GM21717 (cell line): ENCODE measurements at regions not wholly inside any gene's neighbourhood (a gene's known extent, or its start where the extent isn't known, plus 50 kb on each side); places are given as distances from the start of the nearest gene placed in this dataset.
"Not testable (repeated sequence)": the region's sequence is repeated elsewhere in the genome, so short reads cannot be mapped to it uniquely, and the experiment has no call there.

Experiments
- ATAC-seq: cut with Tn5 transposase; IDR thresholded peaks from one replicate; pipeline ENCODE4 v1.9.1; 2021; ENCODE audit warnings: mild to moderate bottlenecking, moderate library complexity; ENCODE audit not compliant: unreplicated experiment

DNA sequence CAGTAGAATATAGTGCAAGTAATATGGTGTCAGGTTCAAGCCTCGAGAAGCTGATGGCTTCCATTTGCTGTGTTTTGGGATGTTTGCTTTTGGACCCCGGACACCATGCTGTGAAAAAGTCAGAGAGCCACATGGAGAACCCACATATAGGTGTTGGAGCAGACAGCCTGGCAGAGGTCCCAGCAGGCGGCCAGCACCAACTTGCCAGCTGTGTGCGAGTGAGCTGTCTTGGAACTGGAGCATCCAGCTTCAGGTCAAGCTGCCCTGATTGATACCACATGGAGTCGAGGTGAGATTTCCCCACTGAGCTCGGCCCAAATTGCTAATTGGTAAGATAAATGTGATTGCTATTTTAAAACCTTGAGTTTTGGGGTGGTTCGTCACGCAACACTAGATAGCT, 185.7 kb upstream of the TBL1XR1 start:
- no peak for ATAC-seq

DNA sequence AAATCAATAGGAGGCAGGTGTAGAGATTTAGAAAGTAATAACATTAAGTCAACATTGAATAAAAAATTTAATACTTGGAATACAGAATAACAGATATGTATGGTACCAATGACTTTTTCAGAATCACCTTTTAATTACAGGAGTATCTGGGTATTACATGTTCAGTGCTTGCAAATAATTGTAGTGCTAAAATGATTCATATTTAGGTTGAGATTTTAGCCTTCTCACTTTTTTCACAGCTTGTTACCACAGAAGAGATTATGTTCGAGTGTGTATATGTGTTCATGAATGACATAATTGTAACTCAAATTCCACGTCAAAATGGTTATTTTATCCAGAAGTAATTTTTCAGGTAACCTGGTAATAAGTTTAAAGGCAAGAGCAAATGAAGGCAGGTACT, 187.9 kb upstream of the TBL1XR1 start:
- ATAC-seq: no peak

- no peak for ATAC-seq
Measured at GRCh38 chr3:177385831-177386301, 188.6 kb upstream of the TBL1XR1 start.

- no peak for ATAC-seq
Measured at GRCh38 chr3:177388209-177388608, 190.9 kb upstream of the TBL1XR1 start.

GRCh38 chr3:177394231-177395024, 197.1 kb upstream of the TBL1XR1 start:
- not testable (repeated sequence) for ATAC-seq

DNA sequence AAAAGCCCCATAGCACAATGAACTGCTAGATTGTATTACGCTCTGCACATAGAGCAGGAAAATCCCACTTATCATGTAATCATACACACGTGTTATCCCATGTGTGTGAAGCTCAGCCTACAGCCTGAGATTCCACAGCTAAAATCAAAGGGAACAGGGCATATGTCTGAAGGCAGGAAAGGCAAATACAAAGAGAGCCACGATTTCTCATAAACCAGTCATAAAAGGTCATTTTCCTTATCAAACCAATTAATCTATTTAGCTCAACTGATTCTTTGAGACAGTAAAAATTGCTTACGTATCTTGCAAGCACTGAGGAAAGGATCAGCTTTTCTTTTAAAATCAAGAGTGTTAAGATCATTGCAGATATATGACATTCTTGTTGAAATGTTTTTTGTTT, 199.5 kb upstream of the TBL1XR1 start:
- no peak for ATAC-seq

DNA sequence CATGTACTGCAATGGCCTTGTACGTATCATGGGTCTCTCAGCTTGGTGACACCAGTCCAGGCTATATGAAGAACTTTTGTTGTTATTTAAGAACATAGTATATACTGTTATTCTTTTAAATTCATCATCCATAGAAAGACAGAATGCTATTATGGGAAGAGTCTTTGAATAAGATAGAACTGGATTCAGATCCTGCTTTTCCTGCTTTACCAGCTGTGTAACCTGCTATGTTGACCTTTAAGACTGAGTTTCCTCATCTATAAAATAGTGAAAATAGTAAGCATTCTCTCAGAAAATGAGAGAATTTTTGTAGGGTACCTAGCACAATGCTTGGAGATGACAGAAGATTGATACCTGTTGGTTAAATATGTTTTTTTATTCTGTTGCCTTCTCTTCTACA, 204.1 kb upstream of the TBL1XR1 start:
- no peak for ATAC-seq

GRCh38 chr3:177402533-177402932, 205.3 kb upstream of the TBL1XR1 start:
- no peak for ATAC-seq

- no peak for ATAC-seq
Measured at GRCh38 chr3:177405191-177405672, 207.9 kb upstream of the TBL1XR1 start.

DNA sequence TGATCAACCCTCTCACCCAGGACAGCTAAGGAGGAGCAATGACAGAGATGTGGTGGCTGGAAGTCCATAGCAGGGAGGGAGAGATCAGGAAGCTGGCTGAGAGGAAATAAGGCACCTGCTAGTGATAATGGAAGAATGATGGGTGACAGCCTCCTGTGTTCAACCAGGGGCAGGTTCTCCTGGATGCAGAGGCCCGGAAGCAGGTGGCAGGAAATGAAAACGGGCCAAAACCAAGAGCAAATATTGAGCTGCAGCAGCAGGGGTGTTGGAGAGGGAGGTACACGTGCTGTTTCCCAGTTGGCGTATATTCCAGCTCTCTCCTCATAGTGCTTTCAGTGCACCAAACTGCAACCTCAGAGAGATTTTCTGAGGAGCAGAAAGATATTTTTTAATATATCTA, 213.4 kb upstream of the TBL1XR1 start:
- ATAC-seq: no peak

DNA sequence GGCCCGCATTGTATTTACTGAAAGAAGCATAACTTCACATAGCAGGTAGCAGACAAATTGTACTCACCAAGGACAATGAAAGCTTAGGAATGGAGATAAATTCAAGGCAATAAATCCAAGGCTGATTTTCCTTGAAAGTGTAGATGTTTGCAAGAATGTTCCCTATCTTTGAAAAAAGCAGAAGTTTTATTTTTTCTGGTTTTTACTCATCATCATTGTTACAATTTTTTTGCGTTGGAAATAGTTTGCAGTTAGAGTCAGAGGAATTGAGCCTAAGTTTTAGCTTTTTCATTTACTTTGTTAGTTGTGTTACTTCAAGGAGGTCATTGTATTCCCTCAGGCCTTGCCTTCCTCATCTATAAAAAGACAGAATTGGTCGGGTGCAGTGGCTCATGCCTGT, 213.9 kb upstream of the TBL1XR1 start:
- ATAC-seq: no peak

DNA sequence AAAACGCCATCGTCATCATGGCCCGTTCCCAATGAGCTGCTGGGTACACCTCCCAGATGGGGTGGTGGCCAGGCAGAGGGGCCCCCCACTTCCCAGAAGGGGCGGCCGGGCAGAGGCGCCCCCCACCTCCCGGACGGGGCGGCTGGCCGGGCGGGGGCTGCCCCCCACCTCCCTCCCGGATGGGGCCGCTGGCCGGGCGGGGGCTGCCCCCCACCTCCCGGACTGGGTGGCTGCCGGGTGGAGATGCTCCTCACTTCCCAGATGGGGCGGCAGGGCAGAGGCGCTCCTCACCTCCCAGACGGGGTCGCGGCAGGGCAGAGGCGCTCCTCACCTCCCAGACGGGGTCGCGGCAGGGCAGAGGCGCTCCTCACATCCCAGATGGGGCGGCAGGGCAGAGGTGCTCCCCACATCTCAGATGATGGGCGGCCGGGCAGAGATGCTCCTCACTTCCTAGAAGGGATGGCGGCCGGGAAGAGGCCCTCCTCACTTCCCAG, 215.4 kb upstream of the TBL1XR1 start:
- ATAC-seq: not testable (repeated sequence)

DNA sequence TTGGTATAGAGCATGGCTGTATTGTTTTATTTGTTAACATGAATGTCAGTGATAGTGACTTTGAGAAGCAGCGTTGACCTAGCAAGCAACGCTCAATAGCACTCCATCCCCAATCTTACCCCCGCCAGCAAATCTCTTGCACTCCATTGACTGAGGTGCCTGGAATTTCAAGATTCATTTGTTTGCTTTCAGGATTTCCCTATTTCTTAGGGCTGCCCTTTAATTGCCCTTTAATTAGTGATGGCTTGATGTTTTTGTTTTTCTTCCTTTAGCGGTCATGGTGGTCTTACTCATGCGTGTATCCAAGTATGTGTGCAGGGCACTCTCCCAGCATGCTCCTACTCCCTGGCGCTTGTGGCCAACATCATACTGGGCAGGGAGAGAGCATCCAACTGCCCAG, 216.8 kb upstream of the TBL1XR1 start:
- no peak for ATAC-seq

DNA sequence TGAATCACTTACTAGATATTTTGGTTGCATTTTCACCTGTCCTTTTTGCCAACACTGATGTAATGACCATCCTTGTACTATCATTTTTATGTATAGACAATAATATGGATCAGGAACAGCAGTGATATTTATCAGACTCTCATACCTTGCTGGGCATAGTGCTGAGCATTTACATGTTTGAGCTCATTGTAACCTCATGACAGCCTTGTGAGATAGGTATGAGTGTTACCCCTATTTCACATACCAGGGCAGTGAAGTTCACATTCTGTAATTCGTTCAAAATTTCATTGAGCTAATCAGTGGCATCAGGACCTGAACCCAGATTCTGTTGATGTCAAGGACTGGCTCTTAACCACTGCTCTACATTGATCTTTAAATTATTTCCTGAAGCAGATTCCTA, 221.5 kb upstream of the TBL1XR1 start:
- ATAC-seq: no peak

GRCh38 chr3:177419904-177420601, 222.8 kb upstream of the TBL1XR1 start:
- ATAC-seq: no peak

GRCh38 chr3:177420651-177421480, 223.6 kb upstream of the TBL1XR1 start:
- ATAC-seq: no peak

- ATAC-seq: no peak
Measured at GRCh38 chr3:177421481-177421785, 224.2 kb upstream of the TBL1XR1 start.

DNA sequence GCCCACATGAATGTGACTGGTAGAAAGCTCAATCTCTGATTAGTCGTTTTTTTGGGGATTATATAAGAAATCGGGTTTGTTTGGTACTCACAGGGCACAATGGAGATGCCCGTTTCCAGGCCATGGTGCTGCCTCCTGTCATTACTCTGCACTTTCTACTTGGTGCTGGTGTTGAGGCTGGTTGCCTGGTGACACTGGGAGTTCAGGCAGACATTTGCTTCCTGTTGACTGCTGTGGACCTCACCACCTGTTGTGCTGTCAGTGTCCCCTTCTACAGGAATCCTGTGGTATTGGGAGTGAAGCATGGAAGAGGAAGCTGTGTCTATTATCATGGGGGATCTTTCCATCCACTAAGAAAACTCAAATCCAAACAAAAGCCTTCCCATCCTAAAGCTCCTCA, 227.2 kb upstream of the TBL1XR1 start:
- no peak for ATAC-seq

DNA sequence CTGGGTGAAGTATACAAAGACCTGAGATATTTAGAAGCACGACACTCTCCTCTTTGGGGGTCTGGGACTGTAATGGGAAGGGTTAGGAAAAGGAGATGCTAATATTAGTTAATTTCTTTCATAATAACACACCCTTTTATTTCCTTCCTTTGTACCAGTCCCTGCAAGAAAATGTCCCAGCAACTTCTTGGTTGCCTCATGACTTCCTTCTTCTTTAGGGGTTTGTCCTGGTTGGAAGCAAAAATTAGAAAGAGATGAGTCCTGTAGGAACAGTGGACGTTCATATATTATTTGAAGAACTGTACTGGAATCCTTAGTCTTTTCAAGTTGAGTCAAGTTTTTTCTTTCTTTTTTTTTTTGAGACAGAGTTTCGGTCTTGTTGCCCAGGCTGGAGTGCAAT, 227.8 kb upstream of the TBL1XR1 start:
- ATAC-seq: no peak

GRCh38 chr3:177426106-177426877, 229.0 kb upstream of the TBL1XR1 start:
- ATAC-seq: no peak
